Lower leg skin (tissue), 3 donors: ENCODE measurements at regions not wholly inside any gene's neighbourhood (a gene's known extent, or its start where the extent isn't known, plus 50 kb on each side); places are given as distances from the start of the nearest gene placed in this dataset.

Source experiments
- CTCF ChIP-seq, 3 donors: fragments of 450-650 bp; IDR thresholded peaks; one replicate each; pipeline ENCODE4 v1.5.1; 2016; ENCODE audit warnings: antibody characterized with exemption in 3 of 3, mild to moderate bottlenecking in 3 of 3, moderate library complexity in 2 of 3
- POLR2A ChIP-seq, 2 donors: fragments of 450-650 bp; IDR thresholded peaks; one replicate each; pipeline ENCODE4 v1.6.1; 2016 to 2017; ENCODE audit warnings: antibody characterized with exemption in 2 of 2, mild to moderate bottlenecking in 1 of 2, moderate library complexity in 1 of 2

- TF ChIP-seq CTCF (IDR thresholded peaks at IDR 0.05) = no peak
- no peak for TF ChIP-seq POLR2A (IDR thresholded peaks at IDR 0.05)
Measured at GRCh38 chr5:144060598-144060997, 109.9 kb downstream of the YIPF5 start.
